GM23338 (cell line): ENCODE measurements at regions not wholly inside any gene's neighbourhood (a gene's known extent, or its start where the extent isn't known, plus 50 kb on each side); places are given as distances from the start of the nearest gene placed in this dataset.

Experiments used
- EZH2 ChIP-seq: fragments of 200-600 bp; sonication (generic); IDR thresholded peaks from one replicate; pipeline ENCODE4 v1.8.0; 2017; ENCODE audit warnings: antibody characterized with exemption, mild to moderate bottlenecking, low read depth; ENCODE audit not compliant: unreplicated experiment
- EZH2phosphoT487 ChIP-seq: fragments of 200-600 bp; sonication (generic); IDR thresholded peaks from one replicate; pipeline ENCODE4 v1.8.1; 2018; ENCODE audit warnings: antibody characterized with exemption; ENCODE audit not compliant: unreplicated experiment
- JUNB ChIP-seq: IDR thresholded peaks from one replicate; pipeline ENCODE4 v1.6.1; 2016; ENCODE audit warnings: antibody characterized with exemption; ENCODE audit not compliant: unreplicated experiment
- POLR2AphosphoS5 ChIP-seq: IDR thresholded peaks from 2 replicates; pipeline ENCODE4 v1.6.1; 2016; ENCODE audit warnings: antibody characterized with exemption, low read depth
- TF ChIP-seq, protein P1 (sequence below), 2 experiments: fragments of 200-600 bp in 1 of 2; sonication (generic) in 1 of 2; conservative IDR thresholded peaks; 2 replicates each; pipeline versions ENCODE4 v1.5.1 to v1.6.1; 2016 to 2017; ENCODE audit warnings: antibody characterized with exemption in 2 of 2, low read depth in 2 of 2, mild to moderate bottlenecking in 2 of 2, moderate library complexity in 1 of 2
- TF ChIP-seq, protein P2 (sequence below): IDR thresholded peaks from 2 replicates; pipeline ENCODE4 v1.6.1; 2016; ENCODE audit warnings: antibody characterized with exemption
- TF ChIP-seq, protein P3 (sequence below): IDR thresholded peaks from one replicate; pipeline ENCODE4 v1.6.1; 2018; ENCODE audit warnings: antibody characterized with exemption; ENCODE audit not compliant: unreplicated experiment

DNA sequence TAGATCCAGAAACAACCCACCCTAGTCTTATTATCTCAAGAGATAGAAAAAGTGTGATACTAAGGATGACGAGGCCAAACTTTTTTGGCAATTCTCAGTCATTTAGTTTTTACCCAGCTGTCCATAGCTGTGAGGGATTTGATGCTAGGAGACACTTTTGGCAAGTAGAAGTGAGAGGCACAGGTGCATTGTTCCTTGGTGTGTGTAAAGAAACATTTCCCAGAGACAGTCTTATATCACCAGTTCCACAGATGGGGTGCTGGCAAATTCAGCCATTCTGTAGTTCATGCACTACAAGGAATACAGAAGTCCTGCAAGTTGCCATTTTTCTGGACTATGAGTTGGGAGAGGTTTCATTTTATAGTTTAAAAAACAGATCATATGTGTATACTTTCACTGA lies 403.3 kb upstream of the GHITM start:
- TF ChIP-seq, protein P1, sequence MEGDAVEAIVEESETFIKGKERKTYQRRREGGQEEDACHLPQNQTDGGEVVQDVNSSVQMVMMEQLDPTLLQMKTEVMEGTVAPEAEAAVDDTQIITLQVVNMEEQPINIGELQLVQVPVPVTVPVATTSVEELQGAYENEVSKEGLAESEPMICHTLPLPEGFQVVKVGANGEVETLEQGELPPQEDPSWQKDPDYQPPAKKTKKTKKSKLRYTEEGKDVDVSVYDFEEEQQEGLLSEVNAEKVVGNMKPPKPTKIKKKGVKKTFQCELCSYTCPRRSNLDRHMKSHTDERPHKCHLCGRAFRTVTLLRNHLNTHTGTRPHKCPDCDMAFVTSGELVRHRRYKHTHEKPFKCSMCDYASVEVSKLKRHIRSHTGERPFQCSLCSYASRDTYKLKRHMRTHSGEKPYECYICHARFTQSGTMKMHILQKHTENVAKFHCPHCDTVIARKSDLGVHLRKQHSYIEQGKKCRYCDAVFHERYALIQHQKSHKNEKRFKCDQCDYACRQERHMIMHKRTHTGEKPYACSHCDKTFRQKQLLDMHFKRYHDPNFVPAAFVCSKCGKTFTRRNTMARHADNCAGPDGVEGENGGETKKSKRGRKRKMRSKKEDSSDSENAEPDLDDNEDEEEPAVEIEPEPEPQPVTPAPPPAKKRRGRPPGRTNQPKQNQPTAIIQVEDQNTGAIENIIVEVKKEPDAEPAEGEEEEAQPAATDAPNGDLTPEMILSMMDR (conservative IDR thresholded peaks at IDR 0.05; ENCODE audit: low read depth in 2 of 2) = no peak
- TF ChIP-seq EZH2 = no peak
- no peak for TF ChIP-seq JUNB
- TF ChIP-seq EZH2phosphoT487 = no peak
- no peak for TF ChIP-seq POLR2AphosphoS5
- TF ChIP-seq, protein P2, sequence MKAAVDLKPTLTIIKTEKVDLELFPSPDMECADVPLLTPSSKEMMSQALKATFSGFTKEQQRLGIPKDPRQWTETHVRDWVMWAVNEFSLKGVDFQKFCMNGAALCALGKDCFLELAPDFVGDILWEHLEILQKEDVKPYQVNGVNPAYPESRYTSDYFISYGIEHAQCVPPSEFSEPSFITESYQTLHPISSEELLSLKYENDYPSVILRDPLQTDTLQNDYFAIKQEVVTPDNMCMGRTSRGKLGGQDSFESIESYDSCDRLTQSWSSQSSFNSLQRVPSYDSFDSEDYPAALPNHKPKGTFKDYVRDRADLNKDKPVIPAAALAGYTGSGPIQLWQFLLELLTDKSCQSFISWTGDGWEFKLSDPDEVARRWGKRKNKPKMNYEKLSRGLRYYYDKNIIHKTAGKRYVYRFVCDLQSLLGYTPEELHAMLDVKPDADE = no peak
- TF ChIP-seq, protein P3, sequence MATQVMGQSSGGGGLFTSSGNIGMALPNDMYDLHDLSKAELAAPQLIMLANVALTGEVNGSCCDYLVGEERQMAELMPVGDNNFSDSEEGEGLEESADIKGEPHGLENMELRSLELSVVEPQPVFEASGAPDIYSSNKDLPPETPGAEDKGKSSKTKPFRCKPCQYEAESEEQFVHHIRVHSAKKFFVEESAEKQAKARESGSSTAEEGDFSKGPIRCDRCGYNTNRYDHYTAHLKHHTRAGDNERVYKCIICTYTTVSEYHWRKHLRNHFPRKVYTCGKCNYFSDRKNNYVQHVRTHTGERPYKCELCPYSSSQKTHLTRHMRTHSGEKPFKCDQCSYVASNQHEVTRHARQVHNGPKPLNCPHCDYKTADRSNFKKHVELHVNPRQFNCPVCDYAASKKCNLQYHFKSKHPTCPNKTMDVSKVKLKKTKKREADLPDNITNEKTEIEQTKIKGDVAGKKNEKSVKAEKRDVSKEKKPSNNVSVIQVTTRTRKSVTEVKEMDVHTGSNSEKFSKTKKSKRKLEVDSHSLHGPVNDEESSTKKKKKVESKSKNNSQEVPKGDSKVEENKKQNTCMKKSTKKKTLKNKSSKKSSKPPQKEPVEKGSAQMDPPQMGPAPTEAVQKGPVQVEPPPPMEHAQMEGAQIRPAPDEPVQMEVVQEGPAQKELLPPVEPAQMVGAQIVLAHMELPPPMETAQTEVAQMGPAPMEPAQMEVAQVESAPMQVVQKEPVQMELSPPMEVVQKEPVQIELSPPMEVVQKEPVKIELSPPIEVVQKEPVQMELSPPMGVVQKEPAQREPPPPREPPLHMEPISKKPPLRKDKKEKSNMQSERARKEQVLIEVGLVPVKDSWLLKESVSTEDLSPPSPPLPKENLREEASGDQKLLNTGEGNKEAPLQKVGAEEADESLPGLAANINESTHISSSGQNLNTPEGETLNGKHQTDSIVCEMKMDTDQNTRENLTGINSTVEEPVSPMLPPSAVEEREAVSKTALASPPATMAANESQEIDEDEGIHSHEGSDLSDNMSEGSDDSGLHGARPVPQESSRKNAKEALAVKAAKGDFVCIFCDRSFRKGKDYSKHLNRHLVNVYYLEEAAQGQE = no peak
